Jurkat, Clone E6-1 (cell line): ENCODE measurements at regions not wholly inside any gene's neighbourhood (a gene's known extent, or its start where the extent isn't known, plus 50 kb on each side); places are given as distances from the start of the nearest gene placed in this dataset.

Source experiments
- DNase-seq: peaks from one replicate; pipeline ENCODE4 v3.0.0-alpha.2; 2011; ENCODE audit warnings: low read depth, low spot score
- H3K4me3 ChIP-seq: 2 replicates; pipeline ENCODE4 v1.5.1; 2011; ENCODE audit warnings: mild to moderate bottlenecking, low read length, control low read depth, moderate library complexity

GRCh38 chr5:2480871-2481270 lies 270.6 kb downstream of the IRX2 start:
- no peak for DNase-seq
- H3K4me3 ChIP-seq = no peak overlapping the region

GRCh38 chr5:2475902-2476301 lies 275.6 kb downstream of the IRX2 start:
- no peak for DNase-seq
- H3K4me3 ChIP-seq = no peak overlapping the region

- H3K4me3 ChIP-seq = no peak overlapping the region
- no peak for DNase-seq
Observed at GRCh38 chr5:2472670-2473069, 278.8 kb downstream of the IRX2 start.

- H3K4me3 ChIP-seq = no peak overlapping the region
- no peak for DNase-seq
Observed at GRCh38 chr5:2471152-2471879, 280.2 kb downstream of the IRX2 start.

DNA sequence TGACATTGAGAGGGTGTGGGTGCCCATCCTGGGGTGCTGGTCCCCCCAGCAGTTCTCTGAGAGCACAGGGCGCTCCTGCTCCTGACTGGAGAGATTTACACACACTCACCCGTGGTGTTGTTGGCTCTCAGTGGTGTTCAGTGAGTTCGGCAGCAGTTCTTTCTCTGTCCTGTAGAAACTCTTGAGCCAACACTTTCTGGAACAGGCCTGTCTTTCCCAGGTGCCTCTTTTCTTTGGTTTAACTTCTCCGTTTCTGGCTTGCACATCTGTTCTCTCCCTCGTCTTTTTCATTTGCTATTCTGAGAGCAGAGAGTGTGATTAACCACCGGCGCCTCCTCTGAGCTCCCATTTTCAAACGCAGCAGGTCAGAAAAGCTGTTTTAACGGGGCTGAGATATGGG lies 284.5 kb downstream of the IRX2 start:
- DNase-seq = no peak
- no peak overlapping the region for H3K4me3 ChIP-seq

- DNase-seq = no peak
- H3K4me3 ChIP-seq = no peak overlapping the region
Observed at GRCh38 chr5:2465383-2465782, 286.1 kb downstream of the IRX2 start.

GRCh38 chr5:2464141-2464540 lies 287.3 kb downstream of the IRX2 start:
- no peak overlapping the region for H3K4me3 ChIP-seq
- DNase-seq = no peak

- no peak for DNase-seq
- H3K4me3 ChIP-seq = no peak overlapping the region
Observed at GRCh38 chr5:2461701-2462691, 289.5 kb downstream of the IRX2 start.

- no peak for DNase-seq
- H3K4me3 ChIP-seq = no peak overlapping the region
Observed at GRCh38 chr5:2460098-2460497, 291.4 kb downstream of the IRX2 start.

GRCh38 chr5:2459251-2459650 lies 292.2 kb downstream of the IRX2 start:
- no peak for DNase-seq
- no peak overlapping the region for H3K4me3 ChIP-seq

GRCh38 chr5:2455878-2456277 lies 295.6 kb downstream of the IRX2 start:
- no peak for DNase-seq
- no peak overlapping the region for H3K4me3 ChIP-seq

- H3K4me3 ChIP-seq = no peak overlapping the region
Observed at GRCh38 chr5:2454876-2455275, 296.6 kb downstream of the IRX2 start.

DNA sequence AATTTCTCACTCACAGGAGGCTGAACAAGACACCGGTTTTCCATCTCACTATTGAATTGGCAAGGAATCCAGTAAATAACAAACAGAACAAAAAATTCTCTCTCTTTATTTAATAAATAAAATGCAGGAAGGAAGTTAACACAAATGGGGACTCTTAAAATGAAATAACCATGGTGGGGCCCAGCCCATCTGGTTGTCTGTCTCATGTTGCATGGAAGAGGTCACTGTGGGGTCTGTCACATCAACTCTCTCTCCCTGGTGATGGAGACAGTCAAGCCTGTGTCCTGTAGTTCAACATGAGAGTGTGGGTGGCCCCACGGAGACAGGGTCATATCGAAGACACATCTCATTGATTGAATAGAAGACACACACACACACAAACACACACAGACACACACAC lies 297.7 kb downstream of the IRX2 start:
- no peak overlapping the region for H3K4me3 ChIP-seq
- no peak for DNase-seq

More at GRCh38 chr5:2454876-2455275, 296.6 kb downstream of the IRX2 start:
- DNase-seq = no peak

- no peak for DNase-seq
- no peak overlapping the region for H3K4me3 ChIP-seq
Observed at GRCh38 chr5:2451100-2451499, 300.4 kb downstream of the IRX2 start.

- no peak overlapping the region for H3K4me3 ChIP-seq
- no peak for DNase-seq
Observed at GRCh38 chr5:2442496-2443354, 308.8 kb downstream of the IRX2 start.

DNA sequence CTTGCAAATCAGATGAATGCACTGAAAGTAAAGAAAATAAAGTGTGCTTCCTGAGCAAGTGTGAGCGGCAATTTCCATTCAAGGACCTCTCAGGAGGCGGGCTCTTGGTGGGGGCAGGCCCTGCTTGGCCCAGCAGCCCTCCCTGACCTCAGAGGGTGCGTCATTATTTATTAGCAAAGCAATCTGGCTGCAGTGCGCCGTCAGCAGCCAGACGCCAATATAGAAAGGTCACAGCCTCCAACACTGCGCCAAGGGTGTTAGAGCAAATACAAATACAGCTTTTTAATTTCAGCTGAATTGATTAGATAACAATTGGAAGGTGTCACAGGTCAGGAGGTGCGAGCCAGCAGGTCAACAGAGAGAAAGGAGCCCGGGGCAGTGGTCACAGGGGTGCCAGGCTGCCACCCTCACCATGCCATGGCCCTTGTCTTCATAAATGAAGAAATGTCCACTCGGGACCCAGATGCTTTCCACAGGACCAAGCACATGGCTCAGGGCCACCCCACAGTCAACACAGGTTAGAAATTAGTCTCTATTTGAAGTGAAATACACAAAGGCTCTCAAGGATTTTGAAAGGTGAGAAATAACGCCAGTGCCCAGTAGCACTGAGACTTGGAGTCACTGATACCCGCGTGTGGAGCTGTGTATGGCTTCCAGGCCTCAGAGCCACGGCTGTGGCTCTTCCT lies 309.8 kb downstream of the IRX2 start:
- H3K4me3 ChIP-seq = no peak overlapping the region
- DNase-seq = no peak

DNA sequence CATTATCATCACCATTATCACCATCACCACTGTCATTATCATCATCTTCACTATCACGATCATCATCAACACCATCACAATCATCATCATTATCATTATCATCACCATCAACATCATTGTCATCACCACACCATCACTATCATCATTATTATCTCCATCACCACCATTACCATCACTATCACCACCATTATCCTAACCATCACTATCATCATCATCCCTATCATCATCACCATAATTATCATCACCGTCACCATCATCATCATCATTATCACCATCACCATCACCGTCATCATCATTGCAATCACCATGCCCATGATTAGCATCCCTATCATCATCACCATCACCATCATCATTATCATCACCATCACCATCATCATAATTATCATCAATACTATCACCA lies 311.9 kb downstream of the IRX2 start:
- no peak for DNase-seq

DNA sequence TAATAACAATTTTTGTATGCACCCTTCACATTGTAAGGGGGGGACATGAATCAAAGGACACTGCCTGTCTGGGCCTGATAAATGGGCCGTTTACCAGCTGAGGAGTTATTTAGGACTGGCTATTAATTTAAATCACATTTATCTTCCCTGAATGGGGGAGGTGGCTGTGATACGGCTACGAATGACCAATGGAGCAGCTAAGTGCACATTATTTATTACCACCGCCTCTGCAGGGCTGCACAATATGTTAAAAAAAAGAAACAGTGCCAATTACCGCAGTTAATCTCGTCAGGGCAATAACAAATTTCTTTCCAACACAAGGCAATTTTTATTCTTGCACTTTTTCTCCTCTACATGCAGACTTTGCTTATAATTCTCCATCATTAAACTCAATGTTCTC lies 318.4 kb downstream of the IRX2 start:
- DNase-seq = no peak
- no peak overlapping the region for H3K4me3 ChIP-seq

More for the DNA sequence above, 311.9 kb downstream of the IRX2 start:
- no peak overlapping the region for H3K4me3 ChIP-seq
